Endothelial cell of umbilical vein (primary cell): ENCODE measurements at regions not wholly inside any gene's neighbourhood (a gene's known extent, or its start where the extent isn't known, plus 50 kb on each side); places are given as distances from the start of the nearest gene placed in this dataset.

Experiments used
- BruUV-seq: library from RNA; stranded (reverse); fragments of 400-500 nt; replicated peaks from 2 replicates; lab custom pipeline; 2021; lab: Mats Ljungman, UMichigan
- CTCF ChIA-PET: fragments of 300-600, 350-600 bp; sonication (Branson Sonifier 250); formaldehyde crosslinking; loops from one replicate; lab custom pipeline; 2021; ENCODE audit warnings: antibody characterized with exemption, inconsistent platforms; lab: Charles Lee
- POLR2A ChIA-PET: fragments of 300-600, 350-600 bp; sonication (Branson Sonifier 250); formaldehyde crosslinking; loops from one replicate; lab custom pipeline; 2021; ENCODE audit warnings: antibody characterized with exemption, inconsistent platforms; lab: Charles Lee
- DNase-seq: peaks from one replicate; pipeline ENCODE4 v3.0.0-alpha.2; 2011; ENCODE audit warnings: low read depth, low spot score
- FAIRE-seq: peaks from 2 replicates; lab custom pipeline; 2011; peaks lifted over from hg19 to GRCh38; lab: Jason Lieb, UNC
- H2AFZ ChIP-seq: 2 replicates; pipeline ENCODE4 v1.6.0; 2012; ENCODE audit warnings: low read depth, low read length, control low read depth, inconsistent platforms
- H3K27ac ChIP-seq: 2 replicates; pipeline ENCODE4 v1.5.1; 2011; ENCODE audit warnings: low read depth, mild to moderate bottlenecking, control low read depth, low read length, moderate library complexity; ENCODE audit not compliant: insufficient read depth
- H3K27me3 ChIP-seq, 2 experiments: 2 replicates each; pipeline versions ENCODE4 v1.6.0 to v1.6.1; 2011; ENCODE audit warnings: low read length in 2 of 2, mixed read lengths in 1 of 2; ENCODE audit not compliant: control insufficient read depth in 2 of 2, insufficient read depth in 2 of 2
- H3K36me3 ChIP-seq, 2 experiments: 2 replicates in 1 of 2; 3 replicates in 1 of 2; pipeline ENCODE4 v1.5.1; 2011; ENCODE audit warnings: low read length in 2 of 2, mild to moderate bottlenecking in 1 of 2, moderate library complexity in 1 of 2; ENCODE audit not compliant: control insufficient read depth in 2 of 2, insufficient read depth in 2 of 2; ENCODE audit errors: extremely low read depth in 1 of 2
- H3K4me1 ChIP-seq: 3 replicates; pipeline ENCODE4 v1.5.1; 2011; ENCODE audit warnings: mild to moderate bottlenecking, low read length; ENCODE audit not compliant: control insufficient read depth, insufficient read depth; ENCODE audit errors: extremely low read depth
- H3K4me2 ChIP-seq: 2 replicates; pipeline ENCODE4 v1.6.1; 2011; ENCODE audit warnings: low read length, control low read depth, mixed read lengths; ENCODE audit not compliant: insufficient read depth
- H3K4me3 ChIP-seq, 3 experiments: fragments of 200-600 bp in 1 of 3; sonication (generic), shearing (Covaris generic) in 1 of 3; replicated peaks in 1 of 3; 2 replicates each; pipeline ENCODE4 v1.5.1; 2011 to 2016; ENCODE audit warnings: control low read depth in 3 of 3, low read length in 3 of 3, mild to moderate bottlenecking in 2 of 3, inconsistent platforms in 1 of 3, low read depth in 1 of 3, moderate library complexity in 1 of 3; ENCODE audit not compliant: insufficient read depth in 1 of 3
- H3K79me2 ChIP-seq: 2 replicates; pipeline ENCODE4 v1.6.0; 2012; ENCODE audit warnings: low read length, inconsistent platforms; ENCODE audit not compliant: control insufficient read depth, insufficient read depth
- H3K9ac ChIP-seq: replicated peaks from 2 replicates; pipeline ENCODE3; 2011; ENCODE audit warnings: low read length, control low read depth; ENCODE audit not compliant: insufficient read depth; ENCODE audit errors: extremely low read depth
- H3K9me1 ChIP-seq: replicated peaks from 3 replicates; pipeline ENCODE4 v1.6.0; 2011; ENCODE audit warnings: mild to moderate bottlenecking, low read length; ENCODE audit not compliant: control insufficient read depth, insufficient read depth; ENCODE audit errors: extremely low read depth
- H3K9me3 ChIP-seq: replicated peaks from 2 replicates; pipeline ENCODE4 v1.5.1; 2012; ENCODE audit warnings: low read length, inconsistent platforms; ENCODE audit not compliant: control insufficient read depth, insufficient read depth
- H4K20me1 ChIP-seq: replicated peaks from 2 replicates; pipeline ENCODE3; 2011; ENCODE audit warnings: mild to moderate bottlenecking, low read length; ENCODE audit not compliant: control insufficient read depth, insufficient read depth; ENCODE audit errors: extremely low read depth
- EZH2 ChIP-seq: IDR thresholded peaks from 2 replicates; pipeline ENCODE4 v1.6.1; 2012; ENCODE audit warnings: borderline replicate concordance, low read depth, mild to moderate bottlenecking, moderate library complexity, low read length, inconsistent platforms; ENCODE audit not compliant: severe bottlenecking
- FOS ChIP-seq: IDR thresholded peaks from 2 replicates; pipeline ENCODE4 v1.6.1; 2011; ENCODE audit warnings: mild to moderate bottlenecking, low read length, moderate library complexity, borderline replicate concordance; ENCODE audit not compliant: insufficient read depth
- GATA2 ChIP-seq: IDR thresholded peaks from 2 replicates; pipeline ENCODE4 v1.7.0; 2011; ENCODE audit warnings: low read depth, mild to moderate bottlenecking, moderate library complexity, mixed read lengths, low read length; ENCODE audit not compliant: insufficient read length, insufficient read depth
- JUN ChIP-seq: IDR thresholded peaks from 2 replicates; pipeline ENCODE4 v1.6.1; 2011; ENCODE audit warnings: borderline replicate concordance, low read depth; ENCODE audit not compliant: insufficient read length, insufficient read depth
- MAX ChIP-seq: IDR thresholded peaks from 2 replicates; pipeline ENCODE4 v1.6.1; 2011; ENCODE audit not compliant: insufficient read depth, insufficient read length
- MYC ChIP-seq: IDR thresholded peaks from one replicate; pipeline ENCODE4 v1.6.1; 2011; ENCODE audit warnings: mild to moderate bottlenecking, low read depth, low read length
- POLR2A ChIP-seq: IDR thresholded peaks from 2 replicates; pipeline ENCODE4 v1.6.1; 2012; ENCODE audit warnings: low read depth, mild to moderate bottlenecking, control low read depth, low read length
- POLR2AphosphoS5 ChIP-seq: IDR thresholded peaks from 2 replicates; pipeline ENCODE4 v1.6.1; 2012; ENCODE audit warnings: low read depth, mild to moderate bottlenecking, control low read depth, low read length, moderate library complexity; ENCODE audit not compliant: insufficient read depth
- dilution Hi-C: fragments of 300-500 bp; cut with MboI; formaldehyde crosslinking; loops from one replicate; pipeline ENCODE4 v1.15.0; 2019; ENCODE audit warnings: low sequenced_read_pairs; ENCODE audit not compliant: extremely low pct_ligation_motif_present
- intact Hi-C: fragments of 100-400 bp; cut with micrococcal nuclease; formaldehyde crosslinking; loops from one replicate; pipeline ENCODE4 v1.10.0; 2022
- TF ChIP-seq, protein P1 (sequence below), 2 donors: IDR thresholded peaks; 1 replicate in 1 of 2; 2 replicates in 1 of 2; pipeline ENCODE4 v1.5.1; 2011; ENCODE audit warnings: low read length in 2 of 2, mild to moderate bottlenecking in 2 of 2, moderate library complexity in 2 of 2, control low read depth in 1 of 2, inconsistent platforms in 1 of 2, low read depth in 1 of 2; ENCODE audit not compliant: insufficient read depth in 1 of 2; ENCODE audit errors: extremely low read depth in 1 of 2

DNA sequence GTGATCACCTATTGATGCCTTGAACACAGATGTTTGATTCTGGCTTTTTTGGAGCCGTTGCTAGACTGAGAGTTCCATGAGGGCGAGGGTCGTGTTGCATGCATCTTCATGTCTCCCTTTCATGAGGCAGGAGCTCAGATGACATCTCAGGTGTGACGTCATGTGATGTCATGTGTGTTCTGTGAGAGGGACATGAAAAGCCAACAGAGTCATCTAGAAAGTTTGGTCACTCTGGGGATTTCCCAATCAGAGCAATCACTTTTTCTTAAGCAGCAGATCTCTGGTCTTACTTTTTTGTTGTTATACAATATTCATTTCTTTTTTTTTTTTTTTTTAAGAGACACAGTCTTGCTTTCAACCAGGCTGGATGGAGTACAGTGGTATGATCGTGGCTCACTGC lies 411.8 kb downstream of the PREX1 start:
- no peak for FAIRE-seq
- CTCF ChIA-PET, result interaction anchor here (1.2 kb wide), 1 partner anchor 131 kb away, joined by 3 read pairs; no protein-coding TSS in a partner anchor
- H3K9me3 ChIP-seq, result no peaks in the 10 kb centered on the region
- no TSS peak for BruUV-seq
- H3K79me2 ChIP-seq, result no peaks in the 10 kb centered on the region
- intact Hi-C loops, result no loop called here
- TF ChIP-seq FOS (no peak), MYC (no peak), MAX (no peak), GATA2 (no peak), EZH2 (no peak), POLR2A (no peak), JUN (no peak), POLR2AphosphoS5 (no peak)
- TF ChIP-seq, protein P1, sequence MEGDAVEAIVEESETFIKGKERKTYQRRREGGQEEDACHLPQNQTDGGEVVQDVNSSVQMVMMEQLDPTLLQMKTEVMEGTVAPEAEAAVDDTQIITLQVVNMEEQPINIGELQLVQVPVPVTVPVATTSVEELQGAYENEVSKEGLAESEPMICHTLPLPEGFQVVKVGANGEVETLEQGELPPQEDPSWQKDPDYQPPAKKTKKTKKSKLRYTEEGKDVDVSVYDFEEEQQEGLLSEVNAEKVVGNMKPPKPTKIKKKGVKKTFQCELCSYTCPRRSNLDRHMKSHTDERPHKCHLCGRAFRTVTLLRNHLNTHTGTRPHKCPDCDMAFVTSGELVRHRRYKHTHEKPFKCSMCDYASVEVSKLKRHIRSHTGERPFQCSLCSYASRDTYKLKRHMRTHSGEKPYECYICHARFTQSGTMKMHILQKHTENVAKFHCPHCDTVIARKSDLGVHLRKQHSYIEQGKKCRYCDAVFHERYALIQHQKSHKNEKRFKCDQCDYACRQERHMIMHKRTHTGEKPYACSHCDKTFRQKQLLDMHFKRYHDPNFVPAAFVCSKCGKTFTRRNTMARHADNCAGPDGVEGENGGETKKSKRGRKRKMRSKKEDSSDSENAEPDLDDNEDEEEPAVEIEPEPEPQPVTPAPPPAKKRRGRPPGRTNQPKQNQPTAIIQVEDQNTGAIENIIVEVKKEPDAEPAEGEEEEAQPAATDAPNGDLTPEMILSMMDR (IDR thresholded peaks at IDR 0.05; ENCODE audit: extremely low read depth in 1 of 2, insufficient read depth in 1 of 2, low read depth in 1 of 2, low read length in 2 of 2), result no peak
- no peaks in the 10 kb centered on the region for H3K9me1 ChIP-seq
- dilution Hi-C loops, result no loop called here
- H2AFZ ChIP-seq, result no peak overlapping the region
- H3K27me3 ChIP-seq, result peaks cover 0 to 2% of the 10 kb centered on the region in 2 experiments
- no peak overlapping the region for H3K4me3 ChIP-seq
- H3K4me2 ChIP-seq, result no peak overlapping the region
- H3K36me3 ChIP-seq, result no peaks in the 10 kb centered on the region
- H3K9ac ChIP-seq, result no peak overlapping the region
- POLR2A ChIA-PET, result no interaction called here
- H3K4me1 ChIP-seq, result no peaks in the 10 kb centered on the region
- H4K20me1 ChIP-seq, result no peaks in the 10 kb centered on the region
- no peak for DNase-seq
- no peak overlapping the region for H3K27ac ChIP-seq
